Left lung (tissue), 4 donors: ENCODE measurements at regions not wholly inside any gene's neighbourhood (a gene's known extent, or its start where the extent isn't known, plus 50 kb on each side); places are given as distances from the start of the nearest gene placed in this dataset.
"Not testable (repeated sequence)": the region's sequence is repeated elsewhere in the genome, so short reads cannot be mapped to it uniquely, and the experiment has no call there.

Experiments used
- ATAC-seq: fragments of 200-7000 bp; cut with Tn5 transposase; one replicate; pipeline ENCODE4 v1.9.1; 2020; ENCODE audit warnings: moderate library complexity
- DNase-seq, 4 donors: peaks; one replicate each; pipeline ENCODE4 v3.0.0-alpha.2; 2013 to 2020
- H3K27ac ChIP-seq, 2 donors: fragments of 200-600 bp; sonication (generic) in 1 of 2; one replicate each; pipeline versions ENCODE4 v1.5.0 to v1.8.0; 2020 to 2021
- H3K27me3 ChIP-seq, 2 donors: fragments of 200-600 bp; sonication (generic) in 1 of 2; one replicate each; pipeline versions ENCODE4 v1.5.0 to v1.8.0; 2020 to 2021
- H3K36me3 ChIP-seq, 2 donors: fragments of 200-600 bp; sonication (generic) in 1 of 2; one replicate each; pipeline versions ENCODE4 v1.5.0 to v1.8.0; 2020 to 2021
- H3K4me1 ChIP-seq, 2 donors: fragments of 200-600 bp; one replicate each; pipeline ENCODE4 v1.8.0; 2021
- H3K4me3 ChIP-seq, 2 donors: fragments of 200-600 bp; sonication (generic) in 1 of 2; one replicate each; pipeline versions ENCODE4 v1.5.0 to v1.8.0; 2020 to 2021; ENCODE audit warnings: mild to moderate bottlenecking in 1 of 2
- H3K9me3 ChIP-seq, 2 donors: fragments of 200-600 bp; sonication (generic) in 1 of 2; one replicate each; pipeline versions ENCODE4 v1.5.0 to v1.8.0; 2020 to 2021
- CTCF ChIP-seq, 2 donors: fragments of 200-600 bp; sonication (generic) in 1 of 2; IDR thresholded peaks; one replicate each; pipeline versions ENCODE4 v1.5.0 to v1.8.0; 2021; ENCODE audit warnings: antibody characterized with exemption in 2 of 2
- intact Hi-C, 2 donors: fragments of 100-400 bp; cut with DNase I; formaldehyde crosslinking; loops; one replicate each; pipeline versions ENCODE4 v1.11.2 to v1.14.2; 2022
- donor health status: DM: no; HTN: yes; CAD: no.
- donor health status: DM: no; HTN: no; CAD: no.

DNA sequence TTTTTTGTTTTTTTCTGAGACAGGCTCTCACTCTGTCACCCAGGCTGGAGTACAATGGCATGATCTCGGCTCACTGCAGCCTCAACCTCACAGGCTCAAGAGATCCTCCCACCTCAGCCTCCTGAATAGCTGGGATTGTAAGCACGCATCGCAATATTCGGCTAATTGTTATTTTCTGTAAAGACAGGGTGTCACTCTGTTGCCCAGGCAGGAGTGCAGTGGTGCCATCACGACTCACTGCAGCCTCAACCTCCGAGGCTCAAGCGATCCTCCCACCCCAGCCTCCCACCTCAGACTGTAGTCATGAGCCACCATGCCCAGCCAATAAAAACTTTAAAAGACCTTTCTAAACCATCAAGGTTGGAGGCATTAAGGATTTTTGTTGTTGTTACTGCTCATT lies 57.4 kb upstream of the TFRC start:
- no peak overlapping the region for H3K4me3 ChIP-seq
- H3K27me3 ChIP-seq = no peaks in the 10 kb centered on the region
- H3K9me3 ChIP-seq = no peaks in the 10 kb centered on the region
- H3K27ac ChIP-seq = no peak overlapping the region
- TF ChIP-seq CTCF (IDR thresholded peaks at IDR 0.05) = no peak
- intact Hi-C loops = no loop called here
- H3K36me3 ChIP-seq = no peaks in the 10 kb centered on the region
- H3K4me1 ChIP-seq = peaks cover 3 to 15% of the 10 kb centered on the region in 2 donors
- no peak for ATAC-seq
- DNase-seq = peak in 1 of 4 donors; percentile 2

DNA sequence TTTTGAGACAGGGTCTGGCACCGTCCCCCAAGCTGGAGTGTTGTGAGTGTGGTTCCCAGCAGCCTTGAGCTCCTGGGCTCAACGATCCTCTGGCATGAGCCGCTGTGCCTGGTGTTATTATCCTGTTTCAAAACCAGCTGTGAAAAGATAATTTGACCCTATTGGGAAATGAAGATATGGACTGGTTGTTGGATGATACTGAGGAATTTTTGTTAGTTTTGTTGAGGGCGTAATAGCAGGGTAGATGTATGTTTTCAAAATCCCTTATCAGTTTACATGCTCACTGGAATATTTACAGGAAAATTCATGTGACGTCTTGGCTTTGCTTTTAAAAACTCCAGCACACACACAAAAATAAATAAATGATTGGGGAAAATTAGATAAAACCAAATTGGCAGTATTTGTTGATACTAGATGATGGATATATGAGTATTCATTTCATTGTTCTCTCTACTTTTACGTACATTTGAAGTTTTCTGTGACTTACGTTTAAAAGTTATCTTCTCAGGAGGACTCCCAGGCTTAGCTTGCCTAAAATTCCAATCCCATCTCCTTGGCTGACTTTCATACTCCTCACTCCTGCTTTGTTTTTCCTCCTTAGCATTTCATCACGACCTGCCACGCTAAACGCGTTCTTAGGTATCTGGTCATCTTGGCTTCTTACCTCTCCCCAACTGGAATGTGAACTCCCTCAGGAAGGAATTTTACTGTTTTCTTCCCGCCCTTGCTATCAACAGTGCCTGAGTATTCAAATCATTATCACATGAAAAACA lies 56.8 kb upstream of the TFRC start:
- H3K9me3 ChIP-seq = no peaks in the 10 kb centered on the region
- H3K4me1 ChIP-seq = peaks cover 3 to 15% of the 10 kb centered on the region in 2 donors
- H3K36me3 ChIP-seq = no peaks in the 10 kb centered on the region
- DNase-seq (peak in 1 of 4 donors; percentile 15), ATAC-seq (no peak)
- no peak overlapping the region for H3K4me3 ChIP-seq
- intact Hi-C loops = no loop called here
- no peaks in the 10 kb centered on the region for H3K27me3 ChIP-seq
- no peak overlapping the region for H3K27ac ChIP-seq
- TF ChIP-seq CTCF (IDR thresholded peaks at IDR 0.05) = no peak

DNA sequence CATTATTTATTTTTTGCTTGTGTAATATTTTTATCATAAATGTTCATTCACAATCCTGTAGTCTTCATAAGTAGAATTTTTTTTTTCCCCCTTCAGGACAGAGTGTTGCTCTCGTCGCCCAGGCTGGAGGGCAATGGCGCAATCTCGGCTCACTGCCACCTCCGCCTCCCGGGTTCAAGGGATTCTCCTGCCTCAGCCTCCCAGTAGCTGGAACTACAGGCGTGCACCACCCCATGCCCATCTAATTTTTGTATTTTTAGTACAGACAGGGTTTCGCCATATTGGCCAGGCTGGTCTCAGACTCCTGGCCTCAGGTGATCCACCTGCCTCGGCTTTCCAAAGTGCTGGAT lies 54.7 kb upstream of the TFRC start:
- H3K36me3 ChIP-seq, H3K9me3 ChIP-seq, intact Hi-C loops, H3K4me3 ChIP-seq, ATAC-seq, H3K27me3 ChIP-seq, H3K4me1 ChIP-seq: not testable (repeated sequence)
- H3K27ac ChIP-seq = peak overlapping the region; percentile 55 to 82
- DNase-seq = peak in 1 of 4 donors; percentile 46

DNA sequence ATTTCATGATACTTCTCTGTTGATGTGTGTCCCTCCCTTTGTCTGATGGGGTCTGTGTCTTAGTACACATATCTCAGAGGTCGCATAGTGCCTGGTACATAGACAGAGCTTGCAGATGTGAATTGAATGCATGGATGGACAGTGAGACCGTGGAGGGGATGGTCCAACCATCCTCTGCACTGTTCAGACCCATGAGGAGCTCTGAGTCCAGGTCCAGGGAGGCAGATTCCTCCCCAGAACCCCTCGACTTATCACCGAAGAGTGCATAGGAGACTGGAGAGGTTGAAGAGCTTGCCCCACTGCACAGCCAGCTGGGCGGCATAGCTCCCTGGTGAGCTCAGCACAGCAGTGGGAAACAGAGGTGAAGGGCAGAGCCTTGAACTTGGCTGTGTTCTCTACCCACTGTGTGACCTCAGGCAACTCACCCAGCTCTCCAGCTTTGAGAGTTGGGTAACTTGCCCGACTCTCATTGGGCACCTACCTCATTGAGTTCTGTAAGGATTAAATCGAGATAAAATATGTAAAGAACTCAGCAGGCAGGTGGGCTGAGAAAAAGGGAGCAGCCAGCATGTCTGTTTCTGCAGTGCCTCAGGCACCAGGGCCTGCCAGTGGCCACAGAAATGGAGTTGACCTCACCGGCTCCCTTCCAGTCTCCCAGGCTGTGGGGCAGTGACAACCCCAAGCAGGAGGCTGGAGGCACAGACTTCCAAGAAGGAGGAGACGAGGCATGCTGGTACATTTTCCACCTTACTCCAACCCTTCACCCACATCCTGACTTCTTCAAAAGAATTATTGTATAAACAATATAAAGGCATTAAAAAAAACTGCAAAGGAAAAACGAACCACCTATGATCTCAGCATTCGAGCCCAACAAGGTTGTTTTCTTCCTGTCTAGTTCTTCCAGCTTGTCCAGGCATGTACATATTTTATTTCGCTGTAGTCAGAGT lies 54.1 kb upstream of the TFRC start:
- peak in 2 of 4 donors; percentile 61 to 78 for DNase-seq
- intact Hi-C loops = no loop called here
- Histone ChIP-seq H3K36me3 (no peaks in the 10 kb centered on the region), H3K4me3 (no peak overlapping the region), H3K27me3 (no peaks in the 10 kb centered on the region), H3K4me1 (peaks cover 0 to 3% of the 10 kb centered on the region in 2 donors), H3K27ac (peak overlapping the region; percentile 55 to 82), H3K9me3 (no peaks in the 10 kb centered on the region)
- ATAC-seq = peak; percentile 97
- TF ChIP-seq CTCF (IDR thresholded peaks at IDR 0.05) = no peak

GRCh38 chr3:196134691-196135090 lies 52.8 kb upstream of the TFRC start:
- Histone ChIP-seq H3K9me3 (no peaks in the 10 kb centered on the region), H3K27ac (no peak overlapping the region), H3K4me3 (no peak overlapping the region), H3K27me3 (no peaks in the 10 kb centered on the region), H3K36me3 (no peaks in the 10 kb centered on the region), H3K4me1 (peaks cover 0 to 3% of the 10 kb centered on the region in 2 donors)
- TF ChIP-seq CTCF (IDR thresholded peaks at IDR 0.05) = no peak
- no peak for DNase-seq
- intact Hi-C loops = no loop called here
- ATAC-seq = no peak

DNA sequence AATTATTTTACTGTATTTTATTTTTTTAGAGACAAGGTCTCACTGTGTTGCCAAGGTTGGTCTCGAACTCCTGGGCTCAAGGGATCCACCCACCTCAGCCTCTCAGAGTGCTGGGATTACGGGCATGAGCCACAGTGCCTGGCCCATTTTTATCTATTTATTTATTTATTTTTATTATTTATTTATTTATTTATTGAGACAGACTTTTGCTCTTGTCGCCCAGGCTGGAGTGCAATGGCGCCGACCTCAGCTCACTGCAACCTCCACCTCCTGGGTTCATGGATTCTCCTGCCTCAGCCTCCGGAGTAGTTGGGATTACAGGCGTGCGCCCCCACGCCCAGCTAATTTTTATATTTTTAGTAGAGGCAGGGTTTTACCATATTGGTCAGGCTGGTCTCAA lies 52.0 kb upstream of the TFRC start:
- H3K27me3 ChIP-seq, ATAC-seq, H3K9me3 ChIP-seq, H3K27ac ChIP-seq, H3K4me3 ChIP-seq, H3K36me3 ChIP-seq, DNase-seq, H3K4me1 ChIP-seq, intact Hi-C loops: not testable (repeated sequence)
